Upper lobe of left lung (tissue), 4 donors: ENCODE measurements at regions not wholly inside any gene's neighbourhood (a gene's known extent, or its start where the extent isn't known, plus 50 kb on each side); places are given as distances from the start of the nearest gene placed in this dataset.

Experiments
- POLR2A ChIP-seq, 4 donors: fragments of 450-650 bp; IDR thresholded peaks; one replicate each; pipeline ENCODE4 v1.5.1; 2016 to 2017; ENCODE audit warnings: antibody characterized with exemption in 4 of 4, mild to moderate bottlenecking in 2 of 4
- TF ChIP-seq, protein P1 (sequence below), 6 experiments: fragments of 450-650 bp in 4 of 6; fragments of 200-600 bp in 2 of 6; sonication (generic) in 2 of 6; IDR thresholded peaks; one replicate each; pipeline ENCODE4 v1.5.1; 2016 to 2019; ENCODE audit warnings: antibody characterized with exemption in 6 of 6

DNA sequence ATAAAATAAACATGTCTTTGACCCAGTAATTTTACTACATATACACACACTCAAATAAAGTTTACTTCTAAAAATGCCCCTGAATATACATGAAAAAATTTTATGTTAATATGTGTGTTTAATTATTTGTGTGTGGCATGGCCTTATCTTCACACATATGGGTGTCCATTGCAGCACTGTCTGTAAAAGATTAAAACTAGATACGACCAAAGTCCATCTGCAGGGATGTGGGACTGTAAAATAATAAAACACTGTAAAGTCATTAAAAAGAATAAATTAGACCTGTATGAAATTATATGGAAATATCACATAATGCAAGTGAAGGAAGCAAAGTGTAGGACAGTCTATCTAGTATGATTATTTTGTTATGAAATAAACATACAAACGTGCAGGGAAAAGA is 337.3 kb downstream of the RND3 start:
- no peak for TF ChIP-seq POLR2A (IDR thresholded peaks at IDR 0.05)
- TF ChIP-seq, protein P1, sequence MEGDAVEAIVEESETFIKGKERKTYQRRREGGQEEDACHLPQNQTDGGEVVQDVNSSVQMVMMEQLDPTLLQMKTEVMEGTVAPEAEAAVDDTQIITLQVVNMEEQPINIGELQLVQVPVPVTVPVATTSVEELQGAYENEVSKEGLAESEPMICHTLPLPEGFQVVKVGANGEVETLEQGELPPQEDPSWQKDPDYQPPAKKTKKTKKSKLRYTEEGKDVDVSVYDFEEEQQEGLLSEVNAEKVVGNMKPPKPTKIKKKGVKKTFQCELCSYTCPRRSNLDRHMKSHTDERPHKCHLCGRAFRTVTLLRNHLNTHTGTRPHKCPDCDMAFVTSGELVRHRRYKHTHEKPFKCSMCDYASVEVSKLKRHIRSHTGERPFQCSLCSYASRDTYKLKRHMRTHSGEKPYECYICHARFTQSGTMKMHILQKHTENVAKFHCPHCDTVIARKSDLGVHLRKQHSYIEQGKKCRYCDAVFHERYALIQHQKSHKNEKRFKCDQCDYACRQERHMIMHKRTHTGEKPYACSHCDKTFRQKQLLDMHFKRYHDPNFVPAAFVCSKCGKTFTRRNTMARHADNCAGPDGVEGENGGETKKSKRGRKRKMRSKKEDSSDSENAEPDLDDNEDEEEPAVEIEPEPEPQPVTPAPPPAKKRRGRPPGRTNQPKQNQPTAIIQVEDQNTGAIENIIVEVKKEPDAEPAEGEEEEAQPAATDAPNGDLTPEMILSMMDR (IDR thresholded peaks at IDR 0.05) = no peak
